ENCODE measurements at regions not wholly inside any gene's neighbourhood (a gene's known extent, or its start where the extent isn't known, plus 50 kb on each side); places are given as distances from the start of the nearest gene placed in this dataset.

DNA sequence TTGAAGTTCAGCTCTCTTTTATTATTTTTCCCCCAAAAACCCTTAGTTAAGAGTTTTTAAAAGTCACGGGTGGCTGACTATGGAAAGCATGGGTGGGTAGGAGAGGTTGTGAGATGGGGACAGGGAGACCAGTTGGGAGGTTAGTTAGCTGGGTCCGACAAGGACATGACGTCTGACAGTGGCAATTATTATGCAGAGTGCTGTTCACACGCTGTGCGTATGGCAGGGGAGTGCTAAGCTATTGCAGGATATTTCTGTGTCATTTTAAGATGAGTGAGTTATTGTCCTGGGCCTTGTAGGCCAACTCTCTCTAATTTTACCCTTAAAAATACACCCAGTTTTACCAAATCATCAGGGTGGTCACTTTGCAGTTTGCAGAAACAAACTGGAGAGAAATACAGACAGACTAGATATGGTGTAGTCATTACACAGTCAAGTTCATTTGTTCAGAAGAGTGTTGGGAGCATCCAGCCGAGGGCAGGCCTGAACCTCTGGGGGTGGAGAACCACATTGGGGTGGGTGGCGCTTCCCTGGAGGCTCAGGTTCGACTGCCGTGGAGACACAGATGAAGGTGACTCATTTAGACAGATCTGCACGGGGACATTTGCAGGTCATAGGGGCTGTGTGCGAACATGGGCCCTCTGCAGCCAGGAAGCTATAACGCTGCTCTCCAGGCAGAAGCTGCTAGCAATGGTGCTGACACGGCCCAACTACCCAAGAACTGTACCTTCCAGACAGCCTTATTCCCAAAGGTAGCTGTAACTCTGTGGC is 307.6 kb downstream of the QKI start:
- Histone ChIP-seq H3K4me1 (ENCODE audit: control insufficient read depth, insufficient read depth, low read length) (peaks cover 6% of the 10 kb centered on the region), H3K36me3 (ENCODE audit: control insufficient read depth, insufficient read depth, low read length) (no peaks in the 10 kb centered on the region), H3K27me3 (ENCODE audit: control insufficient read depth, insufficient read depth, low read length) (no peaks in the 10 kb centered on the region), H3K4me3 (ENCODE audit: low read length) (no peak overlapping the region), H3K9me3 (replicated peaks; ENCODE audit: control insufficient read depth, low read depth, low read length) (no peaks in the 10 kb centered on the region), H3K27ac (ENCODE audit: low read length) (no peak overlapping the region)
- DNase-seq = no peak
- 85% methylated on average over 4 of the region's 13 CpGs for WGBS (ENCODE audit: insufficient coverage)

- DNase-seq = no peak
- H3K4me3 ChIP-seq (ENCODE audit: low read length) = no peak overlapping the region
- no peaks in the 10 kb centered on the region for H3K9me3 ChIP-seq (replicated peaks; ENCODE audit: control insufficient read depth, low read depth, low read length)
- no peaks in the 10 kb centered on the region for H3K27me3 ChIP-seq (ENCODE audit: control insufficient read depth, insufficient read depth, low read length)
- no peak overlapping the region for H3K27ac ChIP-seq (ENCODE audit: low read length)
- peaks cover 6% of the 10 kb centered on the region for H3K4me1 ChIP-seq (ENCODE audit: control insufficient read depth, insufficient read depth, low read length)
- WGBS (ENCODE audit: insufficient coverage) = no CpG with 5 or more reads among the region's 1 CpG
- H3K36me3 ChIP-seq (ENCODE audit: control insufficient read depth, insufficient read depth, low read length) = no peaks in the 10 kb centered on the region
Measured at GRCh38 chr6:163721435-163721834, 306.9 kb downstream of the QKI start.

DNA sequence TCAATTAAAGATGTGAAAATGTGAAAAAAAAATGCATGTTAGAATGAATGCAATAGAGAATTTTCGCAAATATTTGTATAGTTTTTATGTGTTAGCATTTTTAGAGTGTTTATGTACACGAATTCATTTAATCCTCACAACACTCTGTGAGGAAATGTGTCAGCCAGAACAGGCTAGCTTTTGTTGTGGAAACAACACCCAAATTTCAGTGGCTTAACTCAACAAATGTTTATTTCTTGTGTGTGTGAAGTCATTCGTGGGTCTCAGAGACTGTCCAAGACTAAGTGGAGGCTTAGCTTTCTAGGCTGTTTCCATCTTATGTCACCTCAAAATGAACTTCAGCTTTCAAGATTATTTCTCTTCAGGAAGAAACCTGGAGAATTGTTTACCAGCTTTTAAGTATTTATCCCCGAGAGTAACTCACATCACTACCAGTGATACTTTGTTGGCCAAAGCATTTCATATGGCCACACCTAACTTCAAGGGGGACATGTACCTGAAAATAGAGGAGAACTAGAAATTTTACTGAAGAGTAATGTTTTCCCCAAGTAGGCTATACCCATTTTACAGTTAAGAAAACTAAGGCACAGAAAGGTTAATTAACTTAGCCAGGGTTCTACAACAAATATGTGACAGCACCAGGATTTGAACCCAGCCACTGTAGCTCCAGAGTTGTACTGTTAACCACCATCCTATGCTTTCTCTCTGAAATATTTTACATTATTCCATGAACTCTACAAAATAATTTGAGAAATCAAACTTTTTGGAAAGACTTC is 306.1 kb downstream of the QKI start:
- peaks cover 6% of the 10 kb centered on the region for H3K4me1 ChIP-seq (ENCODE audit: control insufficient read depth, insufficient read depth, low read length)
- no peak overlapping the region for H3K4me3 ChIP-seq (ENCODE audit: low read length)
- H3K27ac ChIP-seq (ENCODE audit: low read length) = no peak overlapping the region
- DNase-seq = no peak
- H3K36me3 ChIP-seq (ENCODE audit: control insufficient read depth, insufficient read depth, low read length) = no peaks in the 10 kb centered on the region
- H3K27me3 ChIP-seq (ENCODE audit: control insufficient read depth, insufficient read depth, low read length) = no peaks in the 10 kb centered on the region
- WGBS (ENCODE audit: insufficient coverage) = no CpG with 5 or more reads among the region's 4 CpGs
- no peaks in the 10 kb centered on the region for H3K9me3 ChIP-seq (replicated peaks; ENCODE audit: control insufficient read depth, low read depth, low read length)

DNA sequence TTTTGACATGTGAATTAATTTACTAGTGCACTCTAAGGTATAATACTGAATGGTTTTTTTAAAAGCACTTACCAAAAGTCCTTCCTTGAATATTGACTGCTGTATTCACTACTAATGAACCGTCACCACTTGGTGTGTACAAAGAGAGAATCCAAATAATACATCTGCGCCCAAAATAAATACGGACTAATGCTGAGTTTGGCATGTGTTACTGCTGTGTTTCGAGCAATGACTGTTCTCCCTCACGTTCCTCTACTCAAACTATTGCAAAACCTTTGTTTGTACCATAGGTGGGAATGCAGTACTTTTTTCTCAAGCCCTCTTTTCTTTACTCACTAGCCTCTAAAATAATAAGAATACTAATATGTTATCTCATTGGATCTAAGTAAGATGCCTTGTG is 305.5 kb downstream of the QKI start:
- Histone ChIP-seq H3K27me3 (ENCODE audit: control insufficient read depth, insufficient read depth, low read length) (no peaks in the 10 kb centered on the region), H3K4me3 (ENCODE audit: low read length) (no peak overlapping the region), H3K4me1 (ENCODE audit: control insufficient read depth, insufficient read depth, low read length) (peaks cover 6% of the 10 kb centered on the region), H3K36me3 (ENCODE audit: control insufficient read depth, insufficient read depth, low read length) (no peaks in the 10 kb centered on the region), H3K27ac (ENCODE audit: low read length) (no peak overlapping the region), H3K9me3 (replicated peaks; ENCODE audit: control insufficient read depth, low read depth, low read length) (no peaks in the 10 kb centered on the region)
- no peak for DNase-seq
- WGBS (ENCODE audit: insufficient coverage) = no CpG with 5 or more reads among the region's 5 CpGs

DNA sequence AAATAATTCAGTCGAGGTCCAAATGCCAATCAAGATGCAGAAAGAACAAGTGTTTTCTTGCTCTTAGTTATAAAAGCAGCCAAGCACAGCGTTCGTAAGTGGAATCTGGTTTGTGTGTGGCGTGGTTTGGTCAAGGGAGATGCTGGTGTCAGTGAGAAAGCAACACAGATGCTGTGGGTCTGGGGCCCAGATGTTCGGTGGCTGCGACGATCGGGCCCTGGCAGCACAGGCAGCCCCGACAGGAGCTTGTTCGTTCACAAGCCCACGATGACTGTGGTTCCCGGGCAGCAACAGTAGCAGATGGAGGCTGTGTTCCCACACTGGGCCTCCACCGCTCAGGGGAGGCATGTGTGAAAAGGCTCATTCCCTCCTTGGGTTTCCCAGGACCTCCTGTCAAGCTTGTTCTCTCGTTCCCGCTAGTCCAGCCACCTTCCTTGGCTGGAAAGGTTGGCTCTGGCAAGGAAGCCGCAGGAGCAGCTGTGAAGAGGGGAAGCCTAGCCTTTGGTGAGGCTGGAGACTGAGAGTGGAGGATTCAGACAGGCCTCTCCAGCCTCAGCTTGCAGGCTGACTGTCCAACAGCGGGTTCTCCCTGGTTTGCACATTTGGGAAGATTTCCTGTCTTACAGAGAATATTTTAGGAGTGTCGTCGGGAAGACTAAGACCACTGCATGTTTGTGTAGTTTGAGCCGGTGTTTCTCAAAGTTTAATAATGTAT is 304.7 kb downstream of the QKI start:
- 56% methylated on average over 14 of the region's 20 CpGs for WGBS (ENCODE audit: insufficient coverage)
- DNase-seq = no peak

DNA sequence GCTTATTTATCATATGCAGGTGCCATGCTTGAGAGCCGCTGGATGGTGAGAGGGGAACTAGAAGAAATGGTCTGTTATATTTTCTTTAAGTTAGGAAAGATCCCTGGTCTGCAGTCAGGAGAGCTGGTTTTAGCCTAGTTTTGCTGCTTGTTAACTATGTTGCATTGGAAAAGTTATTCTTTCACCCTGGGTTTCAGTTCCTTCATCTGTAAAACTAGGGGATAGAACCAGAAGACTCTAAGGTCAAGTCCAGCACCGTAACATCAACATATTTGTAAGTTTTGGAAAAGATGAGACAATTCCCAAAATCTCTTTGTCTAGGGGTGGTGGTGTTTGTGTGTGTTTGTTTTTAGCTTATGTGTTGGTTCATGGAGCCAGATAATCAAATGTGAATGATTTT is 304.0 kb downstream of the QKI start:
- no peaks in the 10 kb centered on the region for H3K27me3 ChIP-seq (ENCODE audit: control insufficient read depth, insufficient read depth, low read length)
- H3K9me3 ChIP-seq (replicated peaks; ENCODE audit: control insufficient read depth, low read depth, low read length) = no peaks in the 10 kb centered on the region
- no peaks in the 10 kb centered on the region for H3K36me3 ChIP-seq (ENCODE audit: control insufficient read depth, insufficient read depth, low read length)
- H3K4me1 ChIP-seq (ENCODE audit: control insufficient read depth, insufficient read depth, low read length) = peaks cover 6% of the 10 kb centered on the region
- DNase-seq = no peak
- whole genome bisulfite sequencing (ENCODE audit: insufficient coverage) = 100% methylated on average over 1 of the region's 2 CpGs
- H3K27ac ChIP-seq (ENCODE audit: low read length) = no peak overlapping the region
- no peak overlapping the region for H3K4me3 ChIP-seq (ENCODE audit: low read length)

More for the DNA sequence above, 304.7 kb downstream of the QKI start:
- no peaks in the 10 kb centered on the region for H3K36me3 ChIP-seq (ENCODE audit: control insufficient read depth, insufficient read depth, low read length)
- peaks cover 6% of the 10 kb centered on the region for H3K4me1 ChIP-seq (ENCODE audit: control insufficient read depth, insufficient read depth, low read length)
- no peak overlapping the region for H3K27ac ChIP-seq (ENCODE audit: low read length)
- H3K9me3 ChIP-seq (replicated peaks; ENCODE audit: control insufficient read depth, low read depth, low read length) = no peaks in the 10 kb centered on the region
- no peaks in the 10 kb centered on the region for H3K27me3 ChIP-seq (ENCODE audit: control insufficient read depth, insufficient read depth, low read length)
- no peak overlapping the region for H3K4me3 ChIP-seq (ENCODE audit: low read length)

GRCh38 chr6:163717106-163717764 is 302.7 kb downstream of the QKI start:
- H3K9me3 ChIP-seq (replicated peaks; ENCODE audit: control insufficient read depth, low read depth, low read length) = no peaks in the 10 kb centered on the region
- WGBS (ENCODE audit: insufficient coverage) = 84% methylated on average over 7 of the region's 9 CpGs
- H3K36me3 ChIP-seq (ENCODE audit: control insufficient read depth, insufficient read depth, low read length) = no peaks in the 10 kb centered on the region
- no peak for DNase-seq
- H3K4me3 ChIP-seq (ENCODE audit: low read length) = no peak overlapping the region
- H3K4me1 ChIP-seq (ENCODE audit: control insufficient read depth, insufficient read depth, low read length) = peaks cover 15% of the 10 kb centered on the region
- no peaks in the 10 kb centered on the region for H3K27me3 ChIP-seq (ENCODE audit: control insufficient read depth, insufficient read depth, low read length)
- H3K27ac ChIP-seq (ENCODE audit: low read length) = no peak overlapping the region

- H3K27me3 ChIP-seq (ENCODE audit: control insufficient read depth, insufficient read depth, low read length) = no peaks in the 10 kb centered on the region
- H3K4me3 ChIP-seq (ENCODE audit: low read length) = no peak overlapping the region
- no peak overlapping the region for H3K27ac ChIP-seq (ENCODE audit: low read length)
- no peaks in the 10 kb centered on the region for H3K9me3 ChIP-seq (replicated peaks; ENCODE audit: control insufficient read depth, low read depth, low read length)
- DNase-seq = no peak
- WGBS (ENCODE audit: insufficient coverage) = 75% methylated on average over 6 of the region's 6 CpGs
- H3K4me1 ChIP-seq (ENCODE audit: control insufficient read depth, insufficient read depth, low read length) = peaks cover 21% of the 10 kb centered on the region
- H3K36me3 ChIP-seq (ENCODE audit: control insufficient read depth, insufficient read depth, low read length) = no peaks in the 10 kb centered on the region
Measured at GRCh38 chr6:163716690-163717089, 302.2 kb downstream of the QKI start.

- Histone ChIP-seq H3K4me3 (ENCODE audit: low read length) (no peak overlapping the region), H3K27ac (ENCODE audit: low read length) (no peak overlapping the region), H3K4me1 (ENCODE audit: control insufficient read depth, insufficient read depth, low read length) (peaks cover 29% of the 10 kb centered on the region), H3K36me3 (ENCODE audit: control insufficient read depth, insufficient read depth, low read length) (no peaks in the 10 kb centered on the region), H3K9me3 (replicated peaks; ENCODE audit: control insufficient read depth, low read depth, low read length) (no peaks in the 10 kb centered on the region), H3K27me3 (ENCODE audit: control insufficient read depth, insufficient read depth, low read length) (no peaks in the 10 kb centered on the region)
- 100% methylated on average over 1 of the region's 7 CpGs for WGBS (ENCODE audit: insufficient coverage)
- no peak for DNase-seq
Measured at GRCh38 chr6:163715846-163716245, 301.3 kb downstream of the QKI start.

DNA sequence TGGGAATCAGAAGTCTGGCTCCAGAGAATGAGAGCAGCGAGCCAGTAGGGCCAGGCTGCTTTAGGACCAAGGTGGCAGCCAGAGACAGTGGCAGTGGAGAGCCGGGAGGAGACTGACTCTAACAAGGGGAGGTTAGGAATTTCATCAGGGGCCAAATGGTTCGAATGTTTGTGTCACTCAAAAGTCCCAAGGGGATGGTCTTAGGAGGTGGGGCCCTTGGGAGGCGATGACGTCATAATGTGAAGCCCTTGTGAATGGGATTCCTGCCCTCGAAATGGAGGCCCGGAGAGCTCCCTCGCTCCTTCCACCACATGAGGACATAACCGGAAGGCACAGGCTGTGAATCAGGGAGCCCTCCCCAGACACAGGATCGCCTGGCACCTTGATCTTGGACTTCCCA is 299.7 kb downstream of the QKI start:
- H3K36me3 ChIP-seq (ENCODE audit: control insufficient read depth, insufficient read depth, low read length) = no peaks in the 10 kb centered on the region
- peaks cover 40% of the 10 kb centered on the region for H3K4me1 ChIP-seq (ENCODE audit: control insufficient read depth, insufficient read depth, low read length)
- H3K27me3 ChIP-seq (ENCODE audit: control insufficient read depth, insufficient read depth, low read length) = no peaks in the 10 kb centered on the region
- no peaks in the 10 kb centered on the region for H3K9me3 ChIP-seq (replicated peaks; ENCODE audit: control insufficient read depth, low read depth, low read length)
- H3K4me3 ChIP-seq (ENCODE audit: low read length) = no peak overlapping the region
- WGBS (ENCODE audit: insufficient coverage) = 89% methylated on average over 7 of the region's 10 CpGs
- no peak for DNase-seq
- H3K27ac ChIP-seq (ENCODE audit: low read length) = no peak overlapping the region

All from muscle of leg (tissue), 3 donors.